ENCODE measurements at regions not wholly inside any gene's neighbourhood (a gene's known extent, or its start where the extent isn't known, plus 50 kb on each side); places are given as distances from the start of the nearest gene placed in this dataset.

DNA sequence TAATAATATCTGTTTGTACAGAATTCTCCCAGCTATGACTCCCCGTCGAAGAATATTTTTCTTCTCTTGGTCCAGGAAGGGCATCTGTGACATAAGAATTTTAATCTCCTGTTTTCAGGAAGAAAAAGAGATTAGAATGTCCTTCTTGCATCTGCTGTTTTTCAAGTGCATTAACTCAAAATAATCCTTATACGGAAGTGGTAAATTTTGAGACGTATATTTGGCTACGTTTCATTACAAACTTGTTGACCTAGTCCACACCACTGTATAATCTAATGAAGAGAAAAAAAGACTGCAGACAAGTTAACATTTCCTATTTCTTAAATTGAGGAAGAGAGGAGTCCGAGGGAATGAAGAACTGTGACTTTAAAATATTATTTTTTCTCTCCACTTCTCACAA, 959.9 kb downstream of the DIAPH3 start:
- H3K36me3 Mint-ChIP-seq: no peaks in the 10 kb centered on the region
- H3K4me3 Mint-ChIP-seq: no peak overlapping the region
- TF ChIP-seq, protein P1, sequence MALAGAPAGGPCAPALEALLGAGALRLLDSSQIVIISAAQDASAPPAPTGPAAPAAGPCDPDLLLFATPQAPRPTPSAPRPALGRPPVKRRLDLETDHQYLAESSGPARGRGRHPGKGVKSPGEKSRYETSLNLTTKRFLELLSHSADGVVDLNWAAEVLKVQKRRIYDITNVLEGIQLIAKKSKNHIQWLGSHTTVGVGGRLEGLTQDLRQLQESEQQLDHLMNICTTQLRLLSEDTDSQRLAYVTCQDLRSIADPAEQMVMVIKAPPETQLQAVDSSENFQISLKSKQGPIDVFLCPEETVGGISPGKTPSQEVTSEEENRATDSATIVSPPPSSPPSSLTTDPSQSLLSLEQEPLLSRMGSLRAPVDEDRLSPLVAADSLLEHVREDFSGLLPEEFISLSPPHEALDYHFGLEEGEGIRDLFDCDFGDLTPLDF (CRISPR knock-in tag; IDR thresholded peaks at IDR 0.05): no peak
- TF ChIP-seq, protein P2, sequence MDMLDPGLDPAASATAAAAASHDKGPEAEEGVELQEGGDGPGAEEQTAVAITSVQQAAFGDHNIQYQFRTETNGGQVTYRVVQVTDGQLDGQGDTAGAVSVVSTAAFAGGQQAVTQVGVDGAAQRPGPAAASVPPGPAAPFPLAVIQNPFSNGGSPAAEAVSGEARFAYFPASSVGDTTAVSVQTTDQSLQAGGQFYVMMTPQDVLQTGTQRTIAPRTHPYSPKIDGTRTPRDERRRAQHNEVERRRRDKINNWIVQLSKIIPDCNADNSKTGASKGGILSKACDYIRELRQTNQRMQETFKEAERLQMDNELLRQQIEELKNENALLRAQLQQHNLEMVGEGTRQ (CRISPR knock-in tag; IDR thresholded peaks at IDR 0.05): no peak
- TF ChIP-seq SMAD4 (CRISPR knock-in tag; IDR thresholded peaks at IDR 0.05) (no peak), CREB1 (CRISPR knock-in tag; IDR thresholded peaks at IDR 0.05) (no peak), JUN (CRISPR knock-in tag; IDR thresholded peaks at IDR 0.05) (no peak), TEAD1 (CRISPR knock-in tag; IDR thresholded peaks at IDR 0.05) (no peak), RELA (CRISPR knock-in tag; IDR thresholded peaks at IDR 0.05; ENCODE audit: borderline replicate concordance) (no peak), ZBTB21 (CRISPR knock-in tag; IDR thresholded peaks at IDR 0.05; ENCODE audit: borderline replicate concordance) (no peak), MXD4 (CRISPR knock-in tag; IDR thresholded peaks at IDR 0.05; ENCODE audit: borderline replicate concordance) (no peak), ZNF396 (CRISPR knock-in tag; IDR thresholded peaks at IDR 0.05; ENCODE audit: borderline replicate concordance) (no peak), SP1 (CRISPR knock-in tag; conservative IDR thresholded peaks at IDR 0.05) (no peak), TEAD4 (CRISPR knock-in tag; IDR thresholded peaks at IDR 0.05) (no peak), GABPB1 (CRISPR knock-in tag; IDR thresholded peaks at IDR 0.05) (no peak), FOXP1 (CRISPR knock-in tag; IDR thresholded peaks at IDR 0.05; ENCODE audit: borderline replicate concordance) (no peak), ELF4 (CRISPR knock-in tag; IDR thresholded peaks at IDR 0.05; ENCODE audit: low read depth) (no peak)
- TF ChIP-seq, protein P3, sequence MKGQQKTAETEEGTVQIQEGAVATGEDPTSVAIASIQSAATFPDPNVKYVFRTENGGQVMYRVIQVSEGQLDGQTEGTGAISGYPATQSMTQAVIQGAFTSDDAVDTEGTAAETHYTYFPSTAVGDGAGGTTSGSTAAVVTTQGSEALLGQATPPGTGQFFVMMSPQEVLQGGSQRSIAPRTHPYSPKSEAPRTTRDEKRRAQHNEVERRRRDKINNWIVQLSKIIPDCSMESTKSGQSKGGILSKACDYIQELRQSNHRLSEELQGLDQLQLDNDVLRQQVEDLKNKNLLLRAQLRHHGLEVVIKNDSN (CRISPR knock-in tag; IDR thresholded peaks at IDR 0.05): no peak
- TF ChIP-seq, protein P4, sequence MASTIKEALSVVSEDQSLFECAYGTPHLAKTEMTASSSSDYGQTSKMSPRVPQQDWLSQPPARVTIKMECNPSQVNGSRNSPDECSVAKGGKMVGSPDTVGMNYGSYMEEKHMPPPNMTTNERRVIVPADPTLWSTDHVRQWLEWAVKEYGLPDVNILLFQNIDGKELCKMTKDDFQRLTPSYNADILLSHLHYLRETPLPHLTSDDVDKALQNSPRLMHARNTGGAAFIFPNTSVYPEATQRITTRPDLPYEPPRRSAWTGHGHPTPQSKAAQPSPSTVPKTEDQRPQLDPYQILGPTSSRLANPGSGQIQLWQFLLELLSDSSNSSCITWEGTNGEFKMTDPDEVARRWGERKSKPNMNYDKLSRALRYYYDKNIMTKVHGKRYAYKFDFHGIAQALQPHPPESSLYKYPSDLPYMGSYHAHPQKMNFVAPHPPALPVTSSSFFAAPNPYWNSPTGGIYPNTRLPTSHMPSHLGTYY (CRISPR knock-in tag; IDR thresholded peaks at IDR 0.05): no peak
- TF ChIP-seq, protein P5, sequence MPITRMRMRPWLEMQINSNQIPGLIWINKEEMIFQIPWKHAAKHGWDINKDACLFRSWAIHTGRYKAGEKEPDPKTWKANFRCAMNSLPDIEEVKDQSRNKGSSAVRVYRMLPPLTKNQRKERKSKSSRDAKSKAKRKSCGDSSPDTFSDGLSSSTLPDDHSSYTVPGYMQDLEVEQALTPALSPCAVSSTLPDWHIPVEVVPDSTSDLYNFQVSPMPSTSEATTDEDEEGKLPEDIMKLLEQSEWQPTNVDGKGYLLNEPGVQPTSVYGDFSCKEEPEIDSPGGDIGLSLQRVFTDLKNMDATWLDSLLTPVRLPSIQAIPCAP (CRISPR knock-in tag; IDR thresholded peaks at IDR 0.05): no peak
- TF ChIP-seq, protein P6, sequence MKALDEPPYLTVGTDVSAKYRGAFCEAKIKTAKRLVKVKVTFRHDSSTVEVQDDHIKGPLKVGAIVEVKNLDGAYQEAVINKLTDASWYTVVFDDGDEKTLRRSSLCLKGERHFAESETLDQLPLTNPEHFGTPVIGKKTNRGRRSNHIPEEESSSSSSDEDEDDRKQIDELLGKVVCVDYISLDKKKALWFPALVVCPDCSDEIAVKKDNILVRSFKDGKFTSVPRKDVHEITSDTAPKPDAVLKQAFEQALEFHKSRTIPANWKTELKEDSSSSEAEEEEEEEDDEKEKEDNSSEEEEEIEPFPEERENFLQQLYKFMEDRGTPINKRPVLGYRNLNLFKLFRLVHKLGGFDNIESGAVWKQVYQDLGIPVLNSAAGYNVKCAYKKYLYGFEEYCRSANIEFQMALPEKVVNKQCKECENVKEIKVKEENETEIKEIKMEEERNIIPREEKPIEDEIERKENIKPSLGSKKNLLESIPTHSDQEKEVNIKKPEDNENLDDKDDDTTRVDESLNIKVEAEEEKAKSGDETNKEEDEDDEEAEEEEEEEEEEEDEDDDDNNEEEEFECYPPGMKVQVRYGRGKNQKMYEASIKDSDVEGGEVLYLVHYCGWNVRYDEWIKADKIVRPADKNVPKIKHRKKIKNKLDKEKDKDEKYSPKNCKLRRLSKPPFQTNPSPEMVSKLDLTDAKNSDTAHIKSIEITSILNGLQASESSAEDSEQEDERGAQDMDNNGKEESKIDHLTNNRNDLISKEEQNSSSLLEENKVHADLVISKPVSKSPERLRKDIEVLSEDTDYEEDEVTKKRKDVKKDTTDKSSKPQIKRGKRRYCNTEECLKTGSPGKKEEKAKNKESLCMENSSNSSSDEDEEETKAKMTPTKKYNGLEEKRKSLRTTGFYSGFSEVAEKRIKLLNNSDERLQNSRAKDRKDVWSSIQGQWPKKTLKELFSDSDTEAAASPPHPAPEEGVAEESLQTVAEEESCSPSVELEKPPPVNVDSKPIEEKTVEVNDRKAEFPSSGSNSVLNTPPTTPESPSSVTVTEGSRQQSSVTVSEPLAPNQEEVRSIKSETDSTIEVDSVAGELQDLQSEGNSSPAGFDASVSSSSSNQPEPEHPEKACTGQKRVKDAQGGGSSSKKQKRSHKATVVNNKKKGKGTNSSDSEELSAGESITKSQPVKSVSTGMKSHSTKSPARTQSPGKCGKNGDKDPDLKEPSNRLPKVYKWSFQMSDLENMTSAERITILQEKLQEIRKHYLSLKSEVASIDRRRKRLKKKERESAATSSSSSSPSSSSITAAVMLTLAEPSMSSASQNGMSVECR (CRISPR knock-in tag; IDR thresholded peaks at IDR 0.05; ENCODE audit: borderline replicate concordance): no peak
- H3K9me3 Mint-ChIP-seq: peaks cover 8% of the 10 kb centered on the region
- no peaks in the 10 kb centered on the region; the same call in 1 of the 2 replicates for H3K4me1 Mint-ChIP-seq
- DNase-seq (ENCODE audit: low spot score) (no peak), ATAC-seq (no peak)
- ChIA-PET POLR2A (no interaction called here), CTCF (no interaction called here)
- no peak overlapping the region for H3K27ac Mint-ChIP-seq
- H3K27me3 Mint-ChIP-seq (ENCODE audit: low read depth): no peaks in the 10 kb centered on the region

All from WTC11 (cell line).